Uterus (tissue), 3 donors: ENCODE measurements at regions not wholly inside any gene's neighbourhood (a gene's known extent, or its start where the extent isn't known, plus 50 kb on each side); places are given as distances from the start of the nearest gene placed in this dataset.

ENCODE experiments used
- DNase-seq, 2 donors: peaks; one replicate each; pipeline ENCODE4 v3.0.0-alpha.2; 2019 to 2020
- H3K27ac ChIP-seq, 2 donors: fragments of 200-600 bp; sonication (generic); 1 replicate in 1 of 2; 2 replicates in 1 of 2; pipeline ENCODE4 v1.5.1; 2016 to 2018
- H3K27me3 ChIP-seq, 2 donors: fragments of 200-600 bp; sonication (generic); one replicate each; pipeline ENCODE4 v1.5.1; 2018 to 2019; ENCODE audit warnings: control low read depth in 1 of 2
- H3K36me3 ChIP-seq, 2 donors: fragments of 200-600 bp; sonication (generic); one replicate each; pipeline ENCODE4 v1.5.1; 2019; ENCODE audit warnings: control low read depth in 1 of 2
- H3K4me1 ChIP-seq, 2 donors: fragments of 200-600 bp; sonication (generic); one replicate each; pipeline ENCODE4 v1.5.1; 2018 to 2019; ENCODE audit warnings: control low read depth in 1 of 2
- H3K4me3 ChIP-seq, 2 donors: fragments of 200-600 bp; sonication (generic); 1 replicate in 1 of 2; 2 replicates in 1 of 2; pipeline ENCODE4 v1.5.1; 2018 to 2019; ENCODE audit warnings: mild to moderate bottlenecking in 1 of 2
- H3K9me3 ChIP-seq, 2 donors: fragments of 200-600 bp; sonication (generic); one replicate each; pipeline ENCODE4 v1.5.1; 2019; ENCODE audit warnings: control low read depth in 1 of 2
- CTCF ChIP-seq, 4 experiments: fragments of 200-600 bp in 2 of 4; fragments of 450-650 bp in 2 of 4; sonication (generic) in 2 of 4; IDR thresholded peaks; one replicate each; pipeline ENCODE4 v1.5.1; 2016 to 2019; ENCODE audit warnings: antibody characterized with exemption in 4 of 4, mild to moderate bottlenecking in 2 of 4, moderate library complexity in 1 of 4
- POLR2A ChIP-seq, 2 donors: fragments of 450-650 bp; IDR thresholded peaks; one replicate each; pipeline ENCODE4 v1.6.1; 2016; ENCODE audit warnings: antibody characterized with exemption in 2 of 2, mild to moderate bottlenecking in 1 of 2, moderate library complexity in 1 of 2
- intact Hi-C: fragments of 100-400 bp; cut with DNase I; formaldehyde crosslinking; loops from one replicate; pipeline ENCODE4 v1.15.1; 2023; ENCODE audit warnings: low total_unique reads
- donor health status: DM: yes; HTN: yes; CAD: no.

- no peak for DNase-seq
- H3K27ac ChIP-seq, result no peak overlapping the region
- H3K4me1 ChIP-seq, result no peaks in the 10 kb centered on the region
- no peaks in the 10 kb centered on the region for H3K36me3 ChIP-seq
- no peaks in the 10 kb centered on the region for H3K9me3 ChIP-seq
- intact Hi-C loops, result no loop called here
- H3K4me3 ChIP-seq, result no peak overlapping the region
- no peak for TF ChIP-seq CTCF (IDR thresholded peaks at IDR 0.05)
- no peak for TF ChIP-seq POLR2A (IDR thresholded peaks at IDR 0.05)
- H3K27me3 ChIP-seq, result no peaks in the 10 kb centered on the region
Measured at GRCh38 chr13:89880201-89880600, 1467.3 kb upstream of the MIR17HG start.

- DNase-seq, result no peak
Measured at GRCh38 chr13:89883893-89884448, 1463.5 kb upstream of the MIR17HG start.

GRCh38 chr13:89890806-89891205, 1456.7 kb upstream of the MIR17HG start:
- TF ChIP-seq CTCF (IDR thresholded peaks at IDR 0.05) (no peak), POLR2A (IDR thresholded peaks at IDR 0.05) (no peak)
- H3K4me3 ChIP-seq, result no peak overlapping the region
- intact Hi-C loops, result no loop called here
- no peaks in the 10 kb centered on the region for H3K36me3 ChIP-seq
- H3K9me3 ChIP-seq, result no peaks in the 10 kb centered on the region
- no peaks in the 10 kb centered on the region for H3K4me1 ChIP-seq
- no peaks in the 10 kb centered on the region for H3K27me3 ChIP-seq
- H3K27ac ChIP-seq, result no peak overlapping the region
- DNase-seq, result no peak

More at GRCh38 chr13:89883893-89884448, 1463.5 kb upstream of the MIR17HG start:
- Histone ChIP-seq H3K27me3 (no peaks in the 10 kb centered on the region), H3K36me3 (no peaks in the 10 kb centered on the region), H3K9me3 (no peaks in the 10 kb centered on the region), H3K4me3 (no peak overlapping the region), H3K4me1 (no peaks in the 10 kb centered on the region), H3K27ac (no peak overlapping the region)
- intact Hi-C loops, result no loop called here
- TF ChIP-seq CTCF (IDR thresholded peaks at IDR 0.05), result no peak
- TF ChIP-seq POLR2A (IDR thresholded peaks at IDR 0.05), result no peak

GRCh38 chr13:89891416-89891815, 1456.1 kb upstream of the MIR17HG start:
- Histone ChIP-seq H3K36me3 (no peaks in the 10 kb centered on the region), H3K4me3 (no peak overlapping the region), H3K27ac (no peak overlapping the region), H3K27me3 (no peaks in the 10 kb centered on the region), H3K9me3 (no peaks in the 10 kb centered on the region), H3K4me1 (no peaks in the 10 kb centered on the region)
- TF ChIP-seq POLR2A (IDR thresholded peaks at IDR 0.05) (no peak), CTCF (IDR thresholded peaks at IDR 0.05) (no peak)
- intact Hi-C loops, result no loop called here
- no peak for DNase-seq

GRCh38 chr13:89897681-89898080, 1449.8 kb upstream of the MIR17HG start:
- no peak overlapping the region for H3K4me3 ChIP-seq
- no peak for DNase-seq
- no peaks in the 10 kb centered on the region for H3K36me3 ChIP-seq
- no peak overlapping the region for H3K27ac ChIP-seq
- intact Hi-C loops, result no loop called here
- H3K9me3 ChIP-seq, result no peaks in the 10 kb centered on the region
- no peaks in the 10 kb centered on the region for H3K27me3 ChIP-seq
- H3K4me1 ChIP-seq, result no peaks in the 10 kb centered on the region
- no peak for TF ChIP-seq CTCF (IDR thresholded peaks at IDR 0.05)
- TF ChIP-seq POLR2A (IDR thresholded peaks at IDR 0.05), result no peak
